GM12878 (cell line): ENCODE measurements at regions not wholly inside any gene's neighbourhood (a gene's known extent, or its start where the extent isn't known, plus 50 kb on each side); places are given as distances from the start of the nearest gene placed in this dataset.
A peak's percentile ranks its signal among the peaks of the same experiment; 100 is the strongest.

Source experiments
- BACH1 ChIP-seq: fragments of 450-650 bp; IDR thresholded peaks from 2 replicates; pipeline ENCODE4 v1.6.1; 2017; ENCODE audit warnings: mild to moderate bottlenecking, borderline replicate concordance
- BHLHE40 ChIP-seq, 2 experiments: fragments of 450-650 bp in 1 of 2; IDR thresholded peaks; 2 replicates each; pipeline ENCODE4 v1.6.1; 2011 to 2017; ENCODE audit warnings: low read depth in 2 of 2, borderline replicate concordance in 1 of 2, improper control_type of control experiment in 1 of 2, low read length in 1 of 2, mild to moderate bottlenecking in 1 of 2
- BMI1 ChIP-seq: fragments of 450-650 bp; IDR thresholded peaks from 2 replicates; pipeline ENCODE4 v1.6.1; 2016; ENCODE audit warnings: mild to moderate bottlenecking, moderate library complexity, borderline replicate concordance
- CREB1 ChIP-seq: IDR thresholded peaks from 2 replicates; pipeline ENCODE4 v1.6.1; 2012; ENCODE audit warnings: low read depth, mild to moderate bottlenecking, inconsistent platforms
- CREM ChIP-seq: IDR thresholded peaks from 2 replicates; pipeline ENCODE4 v1.6.1; 2014; ENCODE audit warnings: antibody characterized with exemption, low read depth
- E4F1 ChIP-seq: fragments of 450-650 bp; IDR thresholded peaks from 2 replicates; pipeline ENCODE4 v1.6.1; 2018; ENCODE audit warnings: borderline replicate concordance, mild to moderate bottlenecking; ENCODE audit not compliant: partially characterized antibody
- EED ChIP-seq: sonication (generic); IDR thresholded peaks from 2 replicates; pipeline ENCODE4 v1.6.1; 2016; ENCODE audit warnings: antibody characterized with exemption, low read depth
- ESRRA ChIP-seq: IDR thresholded peaks from 2 replicates; pipeline ENCODE4 v1.6.1; 2012; ENCODE audit warnings: mild to moderate bottlenecking, low read length, improper control_type of control experiment
- FOS ChIP-seq: IDR thresholded peaks from 3 replicates; pipeline ENCODE4 v1.6.1; 2011; ENCODE audit warnings: borderline replicate concordance; ENCODE audit not compliant: insufficient read length; ENCODE audit errors: extremely low read depth
- IRF3 ChIP-seq: fragments of 450-650 bp; IDR thresholded peaks from 2 replicates; pipeline ENCODE4 v1.6.1; 2014; ENCODE audit warnings: mild to moderate bottlenecking
- IRF4 ChIP-seq: IDR thresholded peaks from 2 replicates; pipeline ENCODE4 v1.6.1; 2011; ENCODE audit warnings: low read depth, low read length
- JUND ChIP-seq: IDR thresholded peaks from 2 replicates; pipeline ENCODE4 v1.6.1; 2012; ENCODE audit warnings: low read depth, mild to moderate bottlenecking, low read length, improper control_type of control experiment, moderate library complexity
- MLLT1 ChIP-seq: fragments of 450-650 bp; IDR thresholded peaks from 2 replicates; pipeline ENCODE4 v1.6.1; 2016; ENCODE audit warnings: mild to moderate bottlenecking
- PBX3 ChIP-seq: IDR thresholded peaks from 2 replicates; pipeline ENCODE4 v1.6.1; 2011; ENCODE audit warnings: mild to moderate bottlenecking, low read depth, low read length, moderate library complexity; ENCODE audit not compliant: insufficient replicate concordance
- PKNOX1 ChIP-seq: fragments of 450-650 bp; IDR thresholded peaks from 2 replicates; pipeline ENCODE4 v1.6.1; 2016; ENCODE audit warnings: mild to moderate bottlenecking
- POLR2AphosphoS2 ChIP-seq: IDR thresholded peaks from 2 replicates; pipeline ENCODE4 v1.6.1; 2011; ENCODE audit warnings: low read depth, mild to moderate bottlenecking, low read length, improper control_type of control experiment, moderate library complexity
- RELB ChIP-seq: fragments of 450-650 bp; IDR thresholded peaks from 2 replicates; pipeline ENCODE4 v1.6.1; 2017; ENCODE audit warnings: low read depth, mild to moderate bottlenecking, moderate library complexity
- SP1 ChIP-seq: IDR thresholded peaks from one replicate; pipeline ENCODE4 v1.6.1; 2011; ENCODE audit warnings: low read depth, low read length
- SUPT20H ChIP-seq: IDR thresholded peaks from 2 replicates; pipeline ENCODE4 v1.6.1; 2011; ENCODE audit warnings: low read depth, mild to moderate bottlenecking, low read length, moderate library complexity, borderline replicate concordance; ENCODE audit not compliant: control insufficient read depth
- TAF1 ChIP-seq: IDR thresholded peaks from 2 replicates; pipeline ENCODE4 v1.6.1; 2011; ENCODE audit warnings: mild to moderate bottlenecking, low read depth, low read length, borderline replicate concordance
- TCF12 ChIP-seq: IDR thresholded peaks from 2 replicates; pipeline ENCODE4 v1.6.1; 2011; ENCODE audit warnings: low read depth, mild to moderate bottlenecking, low read length
- TCF3 ChIP-seq: IDR thresholded peaks from 2 replicates; pipeline ENCODE4 v1.6.1; 2012; ENCODE audit warnings: low read depth, mild to moderate bottlenecking, low read length, borderline replicate concordance; ENCODE audit not compliant: insufficient read depth
- ZSCAN29 ChIP-seq: fragments of 450-650 bp; IDR thresholded peaks from 2 replicates; pipeline ENCODE4 v1.6.1; 2017; ENCODE audit warnings: mild to moderate bottlenecking, moderate library complexity

- TF ChIP-seq E4F1, result no peak
- TF ChIP-seq BMI1, result no peak
- TF ChIP-seq POLR2AphosphoS2, result no peak
- TF ChIP-seq ZSCAN29, result no peak
- peak; percentile 87 for TF ChIP-seq TCF3
- TF ChIP-seq PBX3, result peak; percentile 85
- TF ChIP-seq CREB1, result peak; percentile 71
- TF ChIP-seq ESRRA, result no peak
- 0 out of 2 replicates have a peak, but pooled peaks have one; percentile 2 for TF ChIP-seq JUND
- TF ChIP-seq EED, result peak; percentile 83
- TF ChIP-seq PKNOX1, result peak; percentile 94
- TF ChIP-seq RELB, result peak; percentile 83
- TF ChIP-seq BACH1, result peak; percentile 21; the same call in 1 of the 2 replicates
- peak; percentile 86 to 92 for TF ChIP-seq BHLHE40 (IDR thresholded peaks at IDR 0.05; ENCODE audit: borderline replicate concordance in 1 of 2, low read depth in 2 of 2, low read length in 1 of 2)
- TF ChIP-seq TAF1, result no peak
- TF ChIP-seq TCF12, result peak; percentile 95
- no peak for TF ChIP-seq IRF3
- no peak for TF ChIP-seq SUPT20H
- TF ChIP-seq MLLT1, result no peak
- TF ChIP-seq FOS, result no peak
- peak; percentile 76; the same call in 1 of the 2 replicates for TF ChIP-seq CREM
- TF ChIP-seq SP1, result no peak
- no peak for TF ChIP-seq IRF4
These were observed 76.3 kb upstream of the WSB1 start (continued) for GRCh38 chr17:27217631-27218030.
